Endometrium (tissue), 2 donors: ENCODE measurements at regions not wholly inside any gene's neighbourhood (a gene's known extent, or its start where the extent isn't known, plus 50 kb on each side); places are given as distances from the start of the nearest gene placed in this dataset.

Source experiments
- FAIRE-seq: peaks from 2 replicates; lab custom pipeline; 2012; peaks lifted over from hg19 to GRCh38; lab: Jason Lieb, UNC
- donor health status: control.
- donor health status: control.

- FAIRE-seq, result no peak
These were observed 159.4 kb downstream of the COPS8 start for GRCh38 chr2:237244976-237245646.

GRCh38 chr2:237250599-237250998 lies 163.4 kb downstream of the COL6A3 start:
- no peak for FAIRE-seq

GRCh38 chr2:237251986-237252385 lies 162.0 kb downstream of the COL6A3 start:
- FAIRE-seq, result no peak

- FAIRE-seq, result no peak
These were observed 160.8 kb downstream of the COL6A3 start for GRCh38 chr2:237253046-237253702.

GRCh38 chr2:237254369-237254861 lies 159.5 kb downstream of the COL6A3 start:
- no peak for FAIRE-seq

GRCh38 chr2:237254911-237255578 lies 158.9 kb downstream of the COL6A3 start:
- no peak for FAIRE-seq

GRCh38 chr2:237256887-237257286 lies 157.1 kb downstream of the COL6A3 start:
- no peak for FAIRE-seq

GRCh38 chr2:237257471-237257951 lies 156.5 kb downstream of the COL6A3 start:
- FAIRE-seq, result peak; percentile 85

- FAIRE-seq, result no peak
These were observed 155.8 kb downstream of the COL6A3 start for GRCh38 chr2:237258116-237258515.

- no peak for FAIRE-seq
These were observed 155.3 kb downstream of the COL6A3 start for GRCh38 chr2:237258615-237259014.

- FAIRE-seq, result peak; percentile 39
These were observed 154.8 kb downstream of the COL6A3 start for GRCh38 chr2:237259201-237259600.

GRCh38 chr2:237260039-237260620 lies 153.8 kb downstream of the COL6A3 start:
- FAIRE-seq, result peak; percentile 55

- FAIRE-seq, result no peak
These were observed 153.3 kb downstream of the COL6A3 start for GRCh38 chr2:237260686-237261085.

GRCh38 chr2:237261327-237261726 lies 152.6 kb downstream of the COL6A3 start:
- FAIRE-seq, result no peak

- FAIRE-seq, result no peak
These were observed 150.9 kb downstream of the COL6A3 start for GRCh38 chr2:237262838-237263771.

GRCh38 chr2:237264480-237265219 lies 149.3 kb downstream of the COL6A3 start:
- FAIRE-seq, result no peak

- no peak for FAIRE-seq
These were observed 145.8 kb downstream of the COL6A3 start for GRCh38 chr2:237268004-237268708.

GRCh38 chr2:237269138-237269875 lies 144.7 kb downstream of the COL6A3 start:
- peak; percentile 43 for FAIRE-seq

- no peak for FAIRE-seq
These were observed 143.4 kb downstream of the COL6A3 start for GRCh38 chr2:237270520-237270919.
